CD4-positive, alpha-beta T cell treated with Interleukin-4 for 4 hours (primary cell): ENCODE measurements at regions not wholly inside any gene's neighbourhood (a gene's known extent, or its start where the extent isn't known, plus 50 kb on each side); places are given as distances from the start of the nearest gene placed in this dataset.
"Not testable (repeated sequence)": the region's sequence is repeated elsewhere in the genome, so short reads cannot be mapped to it uniquely, and the experiment has no call there.

Experiments
- DNase-seq: peaks from one replicate; pipeline ENCODE4 v3.0.0-alpha.2; 2020

DNA sequence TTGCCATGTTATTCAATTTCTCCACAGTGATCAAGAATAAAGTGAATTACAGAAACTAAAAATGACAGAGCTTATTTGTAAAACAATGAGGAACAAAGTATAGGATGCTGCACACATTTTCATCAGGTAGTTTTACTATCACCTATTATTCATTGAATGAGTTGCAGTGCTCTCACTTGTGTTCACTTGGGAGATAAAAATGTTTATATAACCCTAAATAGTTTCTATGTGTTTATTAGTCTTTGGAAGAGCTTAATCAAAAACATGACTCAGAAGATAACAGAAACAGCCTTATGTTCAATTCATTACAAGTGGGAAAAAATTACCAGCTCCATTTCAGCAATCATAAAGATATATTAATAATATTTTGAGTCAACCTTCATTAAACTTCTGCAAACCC, 796.2 kb downstream of the SLITRK1 start:
- DNase-seq, result no peak

DNA sequence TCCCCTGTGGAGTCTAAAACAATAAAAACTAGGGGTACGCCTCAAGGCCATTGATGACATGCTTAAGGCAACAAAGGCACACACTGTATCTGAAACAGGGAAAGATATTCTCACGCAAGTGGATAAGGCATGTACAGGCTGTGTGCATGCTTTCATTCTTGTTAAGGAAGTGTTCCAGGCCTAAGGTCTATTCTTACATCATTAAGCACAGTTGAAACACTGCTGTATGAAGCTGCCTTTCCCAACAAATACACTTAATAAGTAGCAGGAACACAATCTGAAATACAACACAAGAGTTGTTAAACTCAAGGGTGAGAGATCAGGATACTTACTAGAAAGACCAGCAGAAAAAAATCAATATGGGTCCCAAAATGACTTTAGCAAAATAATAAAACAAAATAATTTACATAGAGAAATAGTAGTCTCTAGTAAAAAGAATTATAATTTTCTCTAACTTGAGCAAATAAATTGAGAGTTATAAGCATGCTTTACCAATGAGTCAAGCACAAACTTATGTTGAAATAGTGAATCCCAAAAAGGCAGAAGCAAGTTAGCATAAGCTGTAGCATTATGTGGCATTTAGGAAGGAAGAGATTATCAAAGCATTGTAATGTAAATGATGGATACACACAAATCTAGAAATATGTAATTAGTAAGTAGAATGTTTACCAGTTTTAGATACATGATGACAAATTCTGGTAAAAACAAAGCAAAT, 796.9 kb downstream of the SLITRK1 start:
- no peak for DNase-seq

DNA sequence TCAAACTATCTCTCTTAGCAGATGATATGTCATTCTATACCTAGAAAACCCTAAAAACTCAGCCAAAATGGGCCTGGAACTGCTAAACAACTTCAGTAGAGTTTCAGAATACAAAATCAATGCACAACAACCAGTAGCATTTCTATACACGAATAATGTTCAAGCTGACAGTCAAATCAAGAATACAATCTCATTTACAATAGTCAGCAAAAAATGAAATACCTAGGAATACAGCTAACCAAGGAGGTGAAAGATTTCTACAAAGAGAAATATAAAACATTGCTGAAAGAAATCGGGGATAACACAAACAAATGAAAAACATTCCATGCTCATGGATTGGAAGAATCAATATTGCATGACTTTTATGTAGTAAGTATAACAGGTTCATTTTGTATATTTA, 804.8 kb downstream of the SLITRK1 start:
- no peak for DNase-seq

GRCh38 chr13:83073930-83074329, 808.3 kb downstream of the SLITRK1 start:
- not testable (repeated sequence) for DNase-seq

GRCh38 chr13:83065108-83065507, 817.2 kb downstream of the SLITRK1 start:
- DNase-seq, result no peak

DNA sequence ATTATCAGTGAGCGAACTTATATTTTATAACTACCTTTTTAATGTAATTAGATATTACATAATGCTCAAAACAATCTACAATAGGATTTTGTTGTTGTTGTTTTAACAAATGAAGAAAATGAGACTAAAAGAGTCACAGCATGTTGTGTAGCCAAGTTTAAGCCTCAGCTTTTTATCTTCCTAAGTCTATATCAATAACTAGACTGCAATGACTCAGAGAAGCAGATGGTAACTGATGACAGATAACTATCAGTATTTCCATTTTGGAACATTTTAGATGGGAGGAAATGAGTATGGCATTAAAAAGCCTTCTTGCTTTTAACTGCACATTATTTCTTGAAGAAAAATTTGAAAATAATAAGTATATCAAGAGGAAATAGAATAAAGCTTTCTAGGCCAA, 825.2 kb downstream of the SLITRK1 start:
- DNase-seq, result no peak

- no peak for DNase-seq
Measured at GRCh38 chr13:83056269-83056668, 826.0 kb downstream of the SLITRK1 start.

DNA sequence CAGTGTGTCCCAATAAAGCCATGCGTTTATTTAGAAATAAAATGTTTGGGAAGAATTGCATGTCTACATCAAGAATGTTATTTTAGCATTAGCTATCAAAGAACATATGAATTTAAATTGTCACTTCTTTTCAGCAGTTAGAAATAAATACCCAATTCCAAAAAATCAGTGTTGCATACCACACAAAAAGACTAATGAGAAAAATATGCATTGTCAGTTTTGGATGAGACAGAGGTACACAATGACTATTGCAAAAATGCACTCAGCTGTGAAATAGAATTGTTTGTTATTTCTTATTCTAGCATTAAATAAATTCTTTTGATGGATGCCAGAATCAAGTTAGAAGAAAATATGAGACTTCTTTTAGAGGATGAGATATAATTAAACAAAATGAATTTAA, 833.9 kb downstream of the SLITRK1 start:
- no peak for DNase-seq

GRCh38 chr13:83024955-83025594, 857.2 kb downstream of the SLITRK1 start:
- DNase-seq, result no peak

DNA sequence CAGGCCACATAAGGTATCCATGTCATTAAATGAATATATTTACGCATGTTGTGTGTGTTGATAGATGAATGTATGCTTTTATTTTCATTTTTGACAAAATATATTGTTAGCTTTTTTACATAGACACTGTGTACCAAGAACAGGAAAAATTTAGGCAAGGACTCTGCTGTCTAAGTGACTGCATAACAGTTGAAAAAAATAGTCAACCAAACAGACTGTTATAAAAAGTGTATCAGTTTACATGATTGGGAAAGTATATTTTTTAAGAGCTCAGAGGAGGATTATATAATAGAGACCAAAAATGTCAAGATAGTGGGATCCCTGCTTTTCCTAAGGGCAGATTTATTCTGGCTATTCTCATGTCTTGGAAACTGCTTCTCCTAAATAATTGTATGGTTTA, 858.0 kb downstream of the SLITRK1 start:
- DNase-seq, result no peak

DNA sequence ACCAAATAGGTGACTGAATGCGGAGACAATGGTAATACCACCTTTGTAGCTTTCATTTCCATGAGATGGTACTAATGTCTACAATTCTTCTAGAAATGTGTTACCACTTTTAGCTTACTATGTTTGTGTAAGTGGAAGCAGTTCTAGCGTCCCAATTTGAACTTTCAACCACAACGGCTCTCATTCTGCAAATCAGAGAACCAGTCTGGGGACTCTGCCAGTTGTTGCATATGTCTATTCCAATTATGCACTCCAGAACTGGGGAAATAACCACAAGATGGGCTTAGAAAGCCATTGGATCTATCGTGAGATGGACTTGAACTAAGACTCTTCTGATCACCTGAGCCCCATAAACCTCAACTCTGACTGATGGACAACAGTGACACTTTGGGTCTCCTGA, 862.3 kb downstream of the SLITRK1 start:
- no peak for DNase-seq

- DNase-seq, result no peak
Measured at GRCh38 chr13:83009987-83010386, 872.3 kb downstream of the SLITRK1 start.

DNA sequence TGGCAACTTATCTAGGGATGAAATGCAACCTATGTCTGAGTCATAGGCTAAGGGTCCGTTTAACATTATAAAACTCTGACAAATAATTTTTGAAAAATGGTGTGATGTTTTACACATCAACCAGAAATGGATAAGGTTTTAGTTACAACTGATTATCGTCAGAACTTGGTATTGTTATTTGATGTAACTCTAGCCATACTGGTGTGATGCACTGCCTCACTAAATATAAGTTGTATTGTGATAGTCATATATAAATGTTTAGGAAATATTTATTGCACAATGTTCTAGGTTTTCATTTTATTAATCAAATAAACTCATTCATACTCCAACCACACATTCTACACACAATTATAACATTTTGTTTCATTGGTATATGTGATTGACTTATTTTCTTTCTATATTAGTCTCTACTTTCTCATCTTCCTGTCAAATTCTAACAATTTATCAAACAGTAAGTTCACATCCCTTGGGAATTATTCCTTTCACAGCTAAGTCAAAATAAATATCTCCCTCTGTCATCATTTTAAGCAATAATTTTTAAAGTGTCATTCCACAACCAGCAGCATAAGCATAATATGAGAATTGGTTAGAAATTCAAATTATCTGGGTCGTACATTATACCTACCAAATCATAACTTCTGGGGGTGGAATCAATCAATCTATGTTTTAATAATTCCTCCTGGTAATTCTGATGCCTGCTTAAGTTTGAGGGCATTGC, 873.9 kb downstream of the SLITRK1 start:
- no peak for DNase-seq

DNA sequence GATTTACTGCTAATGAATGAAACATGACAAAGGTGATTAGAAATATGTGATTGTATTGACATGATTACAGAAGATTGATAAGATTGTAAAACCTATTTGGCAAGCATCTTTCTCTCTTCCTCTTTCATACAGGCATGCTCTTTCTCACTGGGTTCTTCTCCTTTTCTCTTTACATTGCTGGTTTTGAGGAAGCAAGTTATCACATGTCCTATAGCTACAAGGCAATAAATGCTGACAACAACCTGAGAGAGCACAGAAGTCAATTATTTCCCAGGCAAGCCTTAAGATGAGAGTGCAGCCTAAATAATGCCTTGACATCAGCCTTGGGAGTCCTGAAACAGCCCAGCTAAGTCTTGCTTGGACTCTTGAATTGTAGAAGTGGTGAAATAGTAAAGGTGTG, 875.0 kb downstream of the SLITRK1 start:
- no peak for DNase-seq

GRCh38 chr13:83003185-83003584, 879.1 kb downstream of the SLITRK1 start:
- DNase-seq, result no peak

DNA sequence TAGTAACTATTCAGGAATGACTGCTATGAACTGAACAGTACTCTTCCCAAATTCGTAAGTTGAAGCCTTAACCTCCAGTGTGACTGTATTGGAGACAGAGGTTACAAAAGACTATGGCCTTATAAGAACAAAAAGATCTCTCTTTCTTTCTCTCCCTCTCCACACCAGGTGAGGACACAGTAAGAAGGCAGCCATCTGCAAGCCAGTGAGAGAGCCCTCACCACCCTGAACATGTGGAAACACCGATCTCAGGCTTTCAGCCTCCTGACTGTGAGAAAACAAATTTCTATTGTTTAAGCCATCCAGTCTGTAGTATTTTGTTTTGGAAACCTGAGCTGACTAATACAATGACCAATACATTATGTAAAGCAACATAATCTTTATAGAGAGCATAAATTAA, 888.9 kb downstream of the SLITRK1 start:
- no peak for DNase-seq

GRCh38 chr13:82976499-82976898, 905.8 kb downstream of the SLITRK1 start:
- no peak for DNase-seq

DNA sequence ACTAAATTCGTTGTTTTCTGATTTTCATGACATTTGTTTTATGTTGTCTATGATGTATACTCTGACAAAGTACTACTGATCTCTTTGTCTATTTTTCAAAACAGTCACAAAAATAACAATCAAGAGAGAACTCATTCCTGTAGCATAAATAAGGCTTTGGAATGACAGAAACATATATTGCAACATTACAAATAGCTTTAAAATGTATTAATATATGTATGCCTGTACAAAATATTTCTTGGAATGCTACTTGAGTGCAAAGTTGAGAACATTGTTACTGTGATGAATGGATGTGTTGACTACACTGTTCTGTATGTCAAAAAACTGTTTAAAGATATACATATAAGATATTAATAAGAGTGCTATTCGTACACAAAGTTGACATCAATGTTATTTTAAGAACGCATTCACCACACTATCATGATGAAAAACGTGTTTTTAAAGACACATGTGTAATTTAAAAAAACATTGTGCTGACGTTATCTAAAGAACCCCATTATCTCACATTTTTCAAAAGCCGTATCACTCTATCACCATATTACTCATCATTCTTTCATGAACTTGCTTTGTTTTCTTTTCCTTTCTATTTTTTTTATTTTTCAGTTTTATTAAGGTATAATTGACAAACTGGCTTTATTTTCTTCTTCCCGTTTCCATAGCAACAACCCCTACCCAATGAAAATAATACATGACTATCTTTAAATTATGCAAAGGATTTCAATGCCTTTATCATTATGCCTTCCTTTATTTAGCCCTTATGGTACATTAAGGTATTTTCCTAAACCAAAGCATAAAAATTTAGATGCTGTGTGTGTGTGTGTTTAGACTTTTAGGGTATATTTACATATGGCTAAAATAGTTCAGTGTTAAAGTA, 918.8 kb downstream of the SLITRK1 start:
- DNase-seq, result no peak

DNA sequence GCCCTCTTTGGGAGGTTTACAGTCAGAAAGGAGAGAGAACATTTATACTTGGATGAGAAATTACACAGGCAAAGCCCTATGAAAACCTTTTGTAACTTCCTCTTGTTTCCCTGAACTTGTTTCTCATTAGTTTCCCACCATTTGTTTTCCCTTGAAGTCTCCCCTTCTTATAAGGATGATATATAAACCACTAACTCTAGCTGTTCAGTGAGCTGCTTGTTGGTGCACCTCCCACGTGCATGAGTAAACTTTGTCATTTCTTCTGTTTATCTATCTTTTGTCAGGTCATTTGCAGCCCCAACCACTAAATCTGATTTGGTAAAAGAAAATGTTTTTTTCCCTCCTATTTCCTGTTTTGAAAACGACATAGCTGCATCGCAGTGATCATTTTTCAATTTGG, 919.9 kb downstream of the SLITRK1 start:
- DNase-seq, result no peak

DNA sequence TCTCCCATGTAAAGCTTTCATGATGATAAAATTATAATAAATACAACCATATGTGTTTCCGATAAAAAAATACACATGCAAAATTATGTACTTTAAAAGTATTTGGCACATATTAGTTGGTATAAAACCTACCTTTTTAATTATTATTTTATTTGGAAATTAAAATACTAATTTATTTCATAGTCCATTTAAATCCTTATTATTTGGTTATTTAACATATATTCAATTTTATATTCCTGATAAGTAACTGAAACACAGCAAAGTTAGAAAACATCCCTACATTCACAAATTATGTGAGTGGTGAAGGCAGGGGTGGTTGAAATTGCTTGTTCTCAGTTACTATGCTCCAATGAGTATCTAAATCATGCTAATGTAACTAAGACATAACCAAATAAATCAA, 920.5 kb downstream of the SLITRK1 start:
- no peak for DNase-seq

- not testable (repeated sequence) for DNase-seq
Measured at GRCh38 chr13:82952336-82952735, 929.9 kb downstream of the SLITRK1 start.

- no peak for DNase-seq
Measured at GRCh38 chr13:82947683-82948082, 934.6 kb downstream of the SLITRK1 start.

- no peak for DNase-seq
Measured at GRCh38 chr13:82947191-82947621, 935.1 kb downstream of the SLITRK1 start.
